ENCODE measurements at regions not wholly inside any gene's neighbourhood (a gene's known extent, or its start where the extent isn't known, plus 50 kb on each side); places are given as distances from the start of the nearest gene placed in this dataset.

DNA sequence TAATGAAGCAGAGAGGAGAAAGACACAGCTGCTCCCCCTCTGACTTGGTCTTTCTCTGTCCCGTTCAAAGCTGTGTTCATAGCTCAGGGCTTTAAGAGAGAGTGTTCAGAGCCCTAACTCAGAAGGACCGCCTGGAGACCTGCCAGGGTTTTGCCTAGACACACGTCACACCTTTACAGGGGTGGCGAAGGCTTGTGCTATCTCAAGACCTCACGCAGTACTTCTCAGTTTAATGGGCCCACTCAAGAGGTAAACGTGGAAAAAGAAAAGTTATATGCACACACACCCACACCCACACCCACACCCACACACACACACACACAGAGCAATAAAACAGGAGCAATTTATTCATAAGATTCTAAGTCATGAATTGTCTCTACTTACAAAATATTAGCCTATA is 374.3 kb downstream of the C12orf75 start:
- intact Hi-C loops (cut with micrococcal nuclease), result loop anchor here (1.0 to 10.0 kb wide), 3 partner anchors 280 to 501 kb away; no protein-coding TSS in a partner anchor
- CTCF ChIA-PET, result interaction anchor here (1.1 kb wide), 2 partner anchors 284 to 415 kb away, joined by 3 read pairs; no protein-coding TSS in a partner anchor

DNA sequence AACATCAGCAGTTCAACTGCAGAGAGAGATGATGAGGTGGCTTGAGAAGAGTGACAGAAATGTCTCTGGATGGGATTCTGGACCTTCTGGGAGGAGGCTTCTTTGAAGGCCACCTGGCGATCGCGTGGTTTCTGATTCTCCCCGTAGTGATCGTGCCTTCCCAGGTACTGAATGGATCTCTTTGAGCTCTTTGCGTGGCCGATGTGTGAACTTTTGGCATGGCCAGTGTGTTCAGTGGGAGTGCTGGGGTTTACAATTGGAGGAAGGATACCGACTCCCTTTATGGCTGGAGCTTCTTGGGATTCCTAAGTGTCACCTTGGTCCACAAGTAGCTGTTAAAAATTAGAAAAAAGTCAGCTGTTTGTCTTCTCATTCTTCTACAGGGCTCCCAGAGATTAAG is 374.7 kb downstream of the C12orf75 start:
- POLR2A ChIA-PET, result no interaction called here
- ATAC-seq, result 0 out of 2 replicates have a peak, but pooled peaks have one; percentile 22
- no peaks in the 10 kb centered on the region for H4K20me1 ChIP-seq (ENCODE audit: insufficient read depth)

More for the DNA sequence above, 374.3 kb downstream of the C12orf75 start:
- BruUV-seq (replicated peaks), result no TSS peak
- H3K4me2 ChIP-seq (ENCODE audit: low read length), result no peak overlapping the region
- H3K9me3 ChIP-seq (ENCODE audit: control insufficient read depth in 1 of 2, insufficient read depth in 1 of 2, low read depth in 1 of 2, low read length in 2 of 2), result no peaks in the 10 kb centered on the region
- no peak overlapping the region for H3K27ac ChIP-seq (ENCODE audit: low read depth, low read length)
- DNase-seq (ENCODE audit: low read depth, low spot score) (no peak), ATAC-seq (no peak)
- H3K4me3 ChIP-seq (replicated peaks in 1 of 2; ENCODE audit: low read depth in 1 of 2, low read length in 2 of 2), result no peak overlapping the region
- peaks cover 0 to 7% of the 10 kb centered on the region in 2 experiments; a peak in 2 of 4 replicates for H3K4me1 ChIP-seq (ENCODE audit: control insufficient read depth in 1 of 2, insufficient read depth in 2 of 2, low read length in 2 of 2)
- ChIA-PET RAD21 (ENCODE audit: low non-redundant PET in 1 of 2, low total read pairs in 2 of 2, uncharacterized antibody in 2 of 2, unreplicated experiment in 2 of 2) (interaction anchor here (0.6 to 0.8 kb wide), 2 partner anchors 175 to 284 kb away, joined by 3 read pairs; no protein-coding TSS in a partner anchor), POLR2A (no interaction called here)
- no peak for TF ChIP-seq EGR1 (IDR thresholded peaks at IDR 0.05; ENCODE audit: low read depth)
- TF ChIP-seq, protein P1, sequence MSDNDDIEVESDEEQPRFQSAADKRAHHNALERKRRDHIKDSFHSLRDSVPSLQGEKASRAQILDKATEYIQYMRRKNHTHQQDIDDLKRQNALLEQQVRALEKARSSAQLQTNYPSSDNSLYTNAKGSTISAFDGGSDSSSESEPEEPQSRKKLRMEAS (IDR thresholded peaks at IDR 0.05), result no peak
- TF ChIP-seq POLR2A (IDR thresholded peaks at IDR 0.05; ENCODE audit: borderline replicate concordance, extremely low read depth, insufficient read depth, insufficient read length), result no peak
- no peak for TF ChIP-seq ELF1 (IDR thresholded peaks at IDR 0.05; ENCODE audit: borderline replicate concordance, low read depth)
- no peaks in the 10 kb centered on the region for H3K79me2 ChIP-seq (ENCODE audit: insufficient read depth, low read length)
- no peaks in the 10 kb centered on the region for H4K20me1 ChIP-seq (ENCODE audit: insufficient read depth)
- no peaks in the 10 kb centered on the region for H3K36me3 ChIP-seq (ENCODE audit: control insufficient read depth in 1 of 2, insufficient read depth in 2 of 2, low read length in 2 of 2)
- no peaks in the 10 kb centered on the region for H3K9me2 ChIP-seq (ENCODE audit: insufficient read depth)
- H3K27me3 ChIP-seq (ENCODE audit: insufficient read depth, low read length), result no peaks in the 10 kb centered on the region
- no peak overlapping the region for H2AFZ ChIP-seq (ENCODE audit: low read depth, low read length, poor library complexity, severe bottlenecking)
- H3K9ac ChIP-seq (ENCODE audit: low read length), result no peak overlapping the region

More for the DNA sequence above, 374.7 kb downstream of the C12orf75 start:
- no peaks in the 10 kb centered on the region for H3K9me3 ChIP-seq (ENCODE audit: control insufficient read depth in 1 of 2, insufficient read depth in 1 of 2, low read depth in 1 of 2, low read length in 2 of 2)
- no peak overlapping the region for H2AFZ ChIP-seq (ENCODE audit: low read depth, low read length, poor library complexity, severe bottlenecking)
- no peak overlapping the region for H3K4me2 ChIP-seq (ENCODE audit: low read length)
- TF ChIP-seq EZH2 (IDR thresholded peaks at IDR 0.05) (no peak), ZFX (IDR thresholded peaks at IDR 0.05) (no peak)
- TF ChIP-seq, protein P1 (IDR thresholded peaks at IDR 0.05), result no peak
- ChIA-PET CTCF (interaction anchor here (1.1 kb wide), 1 partner anchor 414 kb away, joined by 3 read pairs; no protein-coding TSS in a partner anchor), RAD21 (ENCODE audit: low non-redundant PET in 1 of 2, low total read pairs in 2 of 2, uncharacterized antibody in 2 of 2, unreplicated experiment in 2 of 2) (interaction anchor here in 1 of 2 experiments (0.8 kb wide), 1 partner anchor 285 kb away, joined by 3 read pairs; no protein-coding TSS in a partner anchor)
- H3K4me1 ChIP-seq (ENCODE audit: control insufficient read depth in 1 of 2, insufficient read depth in 2 of 2, low read length in 2 of 2), result peaks cover 0 to 7% of the 10 kb centered on the region in 2 experiments; a peak in 2 of 4 replicates
- no peak for DNase-seq (ENCODE audit: low read depth, low spot score)
- H3K9ac ChIP-seq (ENCODE audit: low read length), result no peak overlapping the region
- intact Hi-C loops (cut with micrococcal nuclease), result loop anchor here (1.0 to 10.0 kb wide), 3 partner anchors 280 to 500 kb away; no protein-coding TSS in a partner anchor
- H3K36me3 ChIP-seq (ENCODE audit: control insufficient read depth in 1 of 2, insufficient read depth in 2 of 2, low read length in 2 of 2), result no peaks in the 10 kb centered on the region
- H3K4me3 ChIP-seq (replicated peaks in 1 of 2; ENCODE audit: low read depth in 1 of 2, low read length in 2 of 2), result no peak overlapping the region
- H3K27ac ChIP-seq (ENCODE audit: low read depth, low read length), result no peak overlapping the region
- H3K27me3 ChIP-seq (ENCODE audit: insufficient read depth, low read length), result no peaks in the 10 kb centered on the region
- BruUV-seq (replicated peaks), result no TSS peak
- no peaks in the 10 kb centered on the region for H3K9me2 ChIP-seq (ENCODE audit: insufficient read depth)
- H3K79me2 ChIP-seq (ENCODE audit: insufficient read depth, low read length), result no peaks in the 10 kb centered on the region
